ENCODE measurements at regions not wholly inside any gene's neighbourhood (a gene's known extent, or its start where the extent isn't known, plus 50 kb on each side); places are given as distances from the start of the nearest gene placed in this dataset.
A peak's percentile ranks its signal among the peaks of the same experiment; 100 is the strongest.

DNA sequence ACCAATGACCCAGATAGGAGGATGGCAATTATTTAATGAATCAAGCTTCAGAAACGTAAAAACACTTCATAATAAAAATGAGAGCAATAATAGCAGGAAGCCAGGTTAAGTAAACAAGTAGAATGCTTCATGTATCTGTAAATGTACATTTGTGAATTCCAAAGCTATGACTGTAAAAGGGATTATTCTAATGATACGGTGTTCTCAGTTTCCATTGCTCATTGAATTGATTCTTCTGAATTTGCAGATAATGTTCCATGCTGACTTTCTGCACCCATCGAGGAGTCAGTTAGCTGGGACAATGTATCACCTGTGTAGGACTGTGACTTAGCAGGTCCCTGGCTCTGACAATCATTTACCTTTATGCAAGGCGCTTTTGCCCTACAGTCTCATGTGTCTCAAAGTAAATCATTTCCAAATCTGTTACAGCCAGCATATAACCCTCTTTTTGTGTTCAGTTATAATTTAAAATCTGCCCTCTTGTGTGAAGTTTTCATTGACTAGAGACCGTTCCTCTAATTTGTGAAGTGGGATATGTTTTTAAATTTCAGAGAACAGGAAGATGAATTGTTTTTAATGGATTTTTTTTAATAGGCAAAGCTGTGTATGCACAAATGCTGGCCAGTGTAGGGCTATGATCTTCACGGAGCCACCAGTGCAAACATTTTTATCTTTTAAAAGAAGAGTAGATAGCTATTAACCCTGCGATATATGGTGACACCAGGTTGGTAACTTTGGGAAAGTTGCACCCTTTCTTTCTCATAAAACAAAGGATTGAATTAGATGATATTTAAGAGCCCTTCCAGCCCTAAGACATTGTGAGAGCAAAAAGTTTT is 267.1 kb downstream of the KLF5 start:
- H3K4me3 ChIP-seq = no peak overlapping the region
- peak; percentile 83 for ATAC-seq
- H3K27ac ChIP-seq = peak overlapping the region in 3 of 4 donors; percentile 13 to 55 (median 54)
- no peak for TF ChIP-seq POLR2A (IDR thresholded peaks at IDR 0.05)
- TF ChIP-seq, protein P1, sequence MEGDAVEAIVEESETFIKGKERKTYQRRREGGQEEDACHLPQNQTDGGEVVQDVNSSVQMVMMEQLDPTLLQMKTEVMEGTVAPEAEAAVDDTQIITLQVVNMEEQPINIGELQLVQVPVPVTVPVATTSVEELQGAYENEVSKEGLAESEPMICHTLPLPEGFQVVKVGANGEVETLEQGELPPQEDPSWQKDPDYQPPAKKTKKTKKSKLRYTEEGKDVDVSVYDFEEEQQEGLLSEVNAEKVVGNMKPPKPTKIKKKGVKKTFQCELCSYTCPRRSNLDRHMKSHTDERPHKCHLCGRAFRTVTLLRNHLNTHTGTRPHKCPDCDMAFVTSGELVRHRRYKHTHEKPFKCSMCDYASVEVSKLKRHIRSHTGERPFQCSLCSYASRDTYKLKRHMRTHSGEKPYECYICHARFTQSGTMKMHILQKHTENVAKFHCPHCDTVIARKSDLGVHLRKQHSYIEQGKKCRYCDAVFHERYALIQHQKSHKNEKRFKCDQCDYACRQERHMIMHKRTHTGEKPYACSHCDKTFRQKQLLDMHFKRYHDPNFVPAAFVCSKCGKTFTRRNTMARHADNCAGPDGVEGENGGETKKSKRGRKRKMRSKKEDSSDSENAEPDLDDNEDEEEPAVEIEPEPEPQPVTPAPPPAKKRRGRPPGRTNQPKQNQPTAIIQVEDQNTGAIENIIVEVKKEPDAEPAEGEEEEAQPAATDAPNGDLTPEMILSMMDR (IDR thresholded peaks at IDR 0.05) = no peak
- intact Hi-C loops (cut with DNase I) = no loop called here
- peak in 3 of 4 donors; percentile 18 to 40 (median 23) for DNase-seq
- peaks cover 7% of the 10 kb centered on the region for H3K4me1 ChIP-seq
- no peaks in the 10 kb centered on the region for H3K9me3 ChIP-seq
- H3K27me3 ChIP-seq = no peaks in the 10 kb centered on the region
- 14 to 18% methylated on average over 7 of the region's 7 CpGs for WGBS, 2 donors
- H3K36me3 ChIP-seq (replicated peaks in 1 of 2; ENCODE audit: insufficient read depth in 1 of 2, low read depth in 2 of 2) = no peaks in the 10 kb centered on the region

DNA sequence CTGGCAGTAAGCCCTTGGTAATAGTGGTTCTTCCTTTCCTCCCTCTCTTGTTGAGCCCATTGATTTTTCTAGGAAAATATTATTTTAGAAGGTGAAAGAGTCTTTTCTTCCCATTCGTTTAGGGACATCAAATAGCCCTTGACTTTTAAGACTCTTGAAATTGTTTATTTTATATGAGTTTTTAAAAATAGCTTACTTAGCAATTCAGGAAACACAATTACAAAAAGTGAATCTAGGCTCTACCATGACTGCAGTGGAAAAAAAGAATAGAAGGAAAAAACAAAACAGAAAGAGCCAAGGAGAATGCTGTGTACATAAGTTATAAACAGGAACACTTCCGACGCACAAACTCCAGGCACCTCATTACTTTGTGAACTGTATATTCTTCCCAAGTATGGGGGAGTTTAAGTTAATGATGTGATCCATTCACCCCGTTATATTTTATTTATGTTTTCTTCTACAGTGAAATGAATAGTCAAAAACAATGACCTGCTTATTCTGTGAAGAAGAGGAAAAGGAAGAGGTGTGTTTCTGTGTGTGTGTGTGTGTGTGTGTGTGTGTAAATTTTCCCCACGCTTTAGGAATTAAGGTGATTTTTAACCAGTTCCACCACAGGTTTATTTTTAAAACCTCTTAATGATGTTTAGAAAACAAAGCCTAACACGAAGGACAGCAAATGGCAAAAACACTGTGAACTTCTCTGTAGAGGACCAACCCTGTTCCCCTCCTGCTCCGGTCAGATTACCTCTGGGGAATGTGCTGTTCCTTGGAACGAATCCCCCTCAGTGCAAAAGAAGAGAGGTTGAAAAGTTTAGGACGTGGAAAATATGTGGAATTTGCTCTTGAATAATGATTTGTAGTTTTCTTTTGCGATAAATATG is 266.3 kb downstream of the KLF5 start:
- WGBS, 2 donors = 35 to 46% methylated on average over 10 of the region's 10 CpGs
- no peak overlapping the region for H3K4me3 ChIP-seq
- no peaks in the 10 kb centered on the region for H3K27me3 ChIP-seq
- peaks cover 7% of the 10 kb centered on the region for H3K4me1 ChIP-seq
- TF ChIP-seq, protein P1 (IDR thresholded peaks at IDR 0.05) = no peak
- TF ChIP-seq POLR2A (IDR thresholded peaks at IDR 0.05) = no peak
- H3K27ac ChIP-seq = peak overlapping the region in 3 of 4 donors; percentile 13 to 55 (median 54)
- DNase-seq (no peak), ATAC-seq (peak; percentile 50)
- intact Hi-C loops (cut with DNase I) = no loop called here
- H3K9me3 ChIP-seq = no peaks in the 10 kb centered on the region
- no peaks in the 10 kb centered on the region for H3K36me3 ChIP-seq (replicated peaks in 1 of 2; ENCODE audit: insufficient read depth in 1 of 2, low read depth in 2 of 2)

DNA sequence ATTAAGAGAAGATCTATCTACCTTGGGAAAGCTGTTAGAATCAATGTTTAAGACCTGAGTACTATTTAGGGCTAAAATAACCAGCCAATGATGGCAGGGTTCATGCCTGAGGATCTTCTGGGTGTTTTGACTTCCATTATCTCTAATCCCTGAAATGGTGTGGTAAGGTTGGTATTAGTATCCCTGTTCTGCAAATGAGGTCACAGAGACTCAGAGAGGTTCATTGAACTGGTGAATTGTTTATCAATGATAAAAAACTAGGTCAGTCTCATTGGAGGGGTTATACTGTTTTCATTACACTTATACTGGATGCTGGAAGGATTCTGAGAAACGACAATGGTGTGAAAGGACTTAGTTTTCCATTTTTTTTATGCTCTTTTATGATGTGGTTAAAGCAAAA is 264.8 kb downstream of the KLF5 start:
- DNase-seq = no peak
- Histone ChIP-seq H3K27me3 (no peaks in the 10 kb centered on the region), H3K36me3 (replicated peaks in 1 of 2; ENCODE audit: insufficient read depth in 1 of 2, low read depth in 2 of 2) (no peaks in the 10 kb centered on the region), H3K4me3 (no peak overlapping the region), H3K4me1 (peaks cover 7% of the 10 kb centered on the region), H3K9me3 (no peaks in the 10 kb centered on the region), H3K27ac (no peak overlapping the region)
- intact Hi-C loops (cut with DNase I) = no loop called here
- ATAC-seq = no peak
- 55 to 71% methylated on average over 1 of the region's 1 CpG for whole genome bisulfite sequencing, 2 donors
- TF ChIP-seq, protein P1 (IDR thresholded peaks at IDR 0.05) = no peak
- TF ChIP-seq POLR2A (IDR thresholded peaks at IDR 0.05) = no peak

DNA sequence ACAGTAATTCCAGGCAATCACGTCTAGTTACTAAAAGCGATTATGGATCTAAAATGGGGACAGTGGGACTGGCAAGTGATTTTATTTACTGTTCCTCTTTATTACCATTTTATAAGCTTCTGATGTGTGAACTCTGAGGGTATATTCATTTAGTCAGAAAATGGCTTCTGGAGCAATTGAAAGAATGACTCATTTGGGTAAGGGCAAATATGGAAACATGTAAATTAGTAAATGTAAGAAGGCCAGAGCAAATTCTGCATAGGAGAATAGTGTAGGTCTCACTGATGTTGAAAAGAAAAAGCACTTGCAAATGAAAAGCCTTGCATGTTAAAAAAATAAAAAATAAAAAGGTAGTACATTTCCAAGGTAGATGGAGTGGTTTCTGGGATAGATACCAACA is 262.2 kb downstream of the KLF5 start:
- H3K27me3 ChIP-seq = no peaks in the 10 kb centered on the region
- H3K36me3 ChIP-seq (replicated peaks in 1 of 2; ENCODE audit: insufficient read depth in 1 of 2, low read depth in 2 of 2) = no peaks in the 10 kb centered on the region
- H3K4me3 ChIP-seq = no peak overlapping the region
- no peaks in the 10 kb centered on the region for H3K9me3 ChIP-seq
- no peak for TF ChIP-seq POLR2A (IDR thresholded peaks at IDR 0.05)
- TF ChIP-seq, protein P1 (IDR thresholded peaks at IDR 0.05) = no peak
- 93 to 98% methylated on average over 2 of the region's 2 CpGs for WGBS, 2 donors
- H3K4me1 ChIP-seq = peaks cover 7% of the 10 kb centered on the region
- ATAC-seq = no peak
- DNase-seq = no peak
- H3K27ac ChIP-seq = no peak overlapping the region
- intact Hi-C loops (cut with DNase I) = no loop called here

Data from body of pancreas (tissue), 4 donors.